Stimulated activated naive B cell treated with anti-CD40 and anti-IgM and Interleukin-4, amounts not matched to agents 10 μg/mL and 1 μg/mL and 100 μg/mL, for 72 hours (primary cell): ENCODE measurements at regions not wholly inside any gene's neighbourhood (a gene's known extent, or its start where the extent isn't known, plus 50 kb on each side); places are given as distances from the start of the nearest gene placed in this dataset.

Experiments
- ATAC-seq, 2 donors: fragments of 150-1000 bp; cut with Tn5 transposase; replicated peaks; 2 replicates each; pipeline ENCODE4 v1.10.0; 2021; ENCODE audit warnings: moderate library complexity in 1 of 2
- DNase-seq: peaks from one replicate; pipeline ENCODE4 v3.0.0; 2021
- H3K27ac Mint-ChIP-seq: one replicate; pipeline ENCODE4 v1.8.0; 2022; ENCODE audit warnings: mild to moderate bottlenecking, mixed read lengths
- H3K27me3 Mint-ChIP-seq, 2 donors: one replicate each; pipeline ENCODE4 v1.8.0; 2022; ENCODE audit warnings: mixed read lengths in 2 of 2
- H3K36me3 Mint-ChIP-seq, 2 donors: one replicate each; pipeline ENCODE4 v1.8.0; 2022; ENCODE audit warnings: mixed read lengths in 2 of 2, mild to moderate bottlenecking in 1 of 2
- H3K4me1 Mint-ChIP-seq, 2 donors: one replicate each; pipeline ENCODE4 v1.8.0; 2022; ENCODE audit warnings: mixed read lengths in 2 of 2, mild to moderate bottlenecking in 1 of 2
- H3K4me3 Mint-ChIP-seq, 2 donors: one replicate each; pipeline ENCODE4 v1.8.0; 2022; ENCODE audit warnings: mild to moderate bottlenecking in 2 of 2, mixed read lengths in 2 of 2, moderate library complexity in 1 of 2
- H3K9me3 Mint-ChIP-seq, 2 donors: one replicate each; pipeline ENCODE4 v1.8.0; 2022; ENCODE audit warnings: mixed read lengths in 2 of 2, mild to moderate bottlenecking in 1 of 2

GRCh38 chr20:57951549-57951948 lies 241.7 kb upstream of the PMEPA1 start:
- DNase-seq (no peak), ATAC-seq (no peak)
- Mint-ChIP-seq H3K4me3 (no peak overlapping the region), H3K9me3 (peaks cover 11 to 29% of the 10 kb centered on the region in 2 donors), H3K36me3 (no peaks in the 10 kb centered on the region), H3K27ac (no peak overlapping the region), H3K27me3 (peaks cover 16 to 26% of the 10 kb centered on the region in 2 donors), H3K4me1 (peaks cover 0 to 2% of the 10 kb centered on the region in 2 donors)

GRCh38 chr20:57950764-57951485 lies 241.1 kb upstream of the PMEPA1 start:
- H3K27me3 Mint-ChIP-seq = peaks cover 16 to 24% of the 10 kb centered on the region in 2 donors
- DNase-seq = no peak
- H3K4me1 Mint-ChIP-seq = peaks cover 0 to 2% of the 10 kb centered on the region in 2 donors
- no peak for ATAC-seq
- H3K4me3 Mint-ChIP-seq = no peak overlapping the region
- no peaks in the 10 kb centered on the region for H3K36me3 Mint-ChIP-seq
- H3K9me3 Mint-ChIP-seq = peaks cover 11 to 29% of the 10 kb centered on the region in 2 donors
- no peak overlapping the region for H3K27ac Mint-ChIP-seq

GRCh38 chr20:57948180-57948955 lies 238.6 kb upstream of the PMEPA1 start:
- Mint-ChIP-seq H3K27ac (no peak overlapping the region), H3K4me1 (peaks cover 0 to 2% of the 10 kb centered on the region in 2 donors), H3K36me3 (no peaks in the 10 kb centered on the region), H3K9me3 (peaks cover 6 to 20% of the 10 kb centered on the region in 2 donors), H3K4me3 (no peak overlapping the region), H3K27me3 (peaks cover 17 to 21% of the 10 kb centered on the region in 2 donors)
- no peak for ATAC-seq
- no peak for DNase-seq

- Mint-ChIP-seq H3K36me3 (no peaks in the 10 kb centered on the region), H3K27me3 (peaks cover 19 to 20% of the 10 kb centered on the region in 2 donors), H3K4me3 (no peak overlapping the region), H3K27ac (no peak overlapping the region), H3K9me3 (peaks cover 6 to 20% of the 10 kb centered on the region in 2 donors), H3K4me1 (peaks cover 0 to 2% of the 10 kb centered on the region in 2 donors)
- DNase-seq (no peak), ATAC-seq (no peak)
Observed at GRCh38 chr20:57947421-57948179, 237.8 kb upstream of the PMEPA1 start.

GRCh38 chr20:57946559-57947315 lies 236.9 kb upstream of the PMEPA1 start:
- Mint-ChIP-seq H3K4me3 (no peak overlapping the region), H3K27ac (no peak overlapping the region), H3K9me3 (peaks cover 6 to 14% of the 10 kb centered on the region in 2 donors), H3K27me3 (peaks cover 12 to 14% of the 10 kb centered on the region in 2 donors), H3K4me1 (peaks cover 0 to 2% of the 10 kb centered on the region in 2 donors), H3K36me3 (no peaks in the 10 kb centered on the region)
- ATAC-seq (no peak), DNase-seq (no peak)

- ATAC-seq (no peak), DNase-seq (no peak)
- Mint-ChIP-seq H3K36me3 (no peaks in the 10 kb centered on the region), H3K27ac (no peak overlapping the region), H3K4me1 (peaks cover 0 to 2% of the 10 kb centered on the region in 2 donors), H3K4me3 (no peak overlapping the region), H3K9me3 (peaks cover 4 to 9% of the 10 kb centered on the region in 2 donors), H3K27me3 (peaks cover 9 to 10% of the 10 kb centered on the region in 2 donors)
Observed at GRCh38 chr20:57944988-57945387, 235.2 kb upstream of the PMEPA1 start.

- Mint-ChIP-seq H3K27me3 (peaks cover 10 to 12% of the 10 kb centered on the region in 2 donors), H3K4me3 (no peak overlapping the region), H3K27ac (no peak overlapping the region), H3K36me3 (no peaks in the 10 kb centered on the region), H3K4me1 (no peaks in the 10 kb centered on the region), H3K9me3 (peaks cover 1 to 5% of the 10 kb centered on the region in 2 donors)
- ATAC-seq (no peak), DNase-seq (no peak)
Observed at GRCh38 chr20:57943950-57944349, 234.1 kb upstream of the PMEPA1 start.

- Mint-ChIP-seq H3K4me1 (no peaks in the 10 kb centered on the region), H3K36me3 (no peaks in the 10 kb centered on the region), H3K4me3 (no peak overlapping the region), H3K27ac (no peak overlapping the region), H3K27me3 (peaks cover 10 to 19% of the 10 kb centered on the region in 2 donors), H3K9me3 (no peaks in the 10 kb centered on the region)
- ATAC-seq (no peak), DNase-seq (no peak)
Observed at GRCh38 chr20:57943291-57943690, 233.5 kb upstream of the PMEPA1 start.

GRCh38 chr20:57941604-57942381 lies 232.0 kb upstream of the PMEPA1 start:
- H3K36me3 Mint-ChIP-seq = no peaks in the 10 kb centered on the region
- H3K27me3 Mint-ChIP-seq = peaks cover 18 to 31% of the 10 kb centered on the region in 2 donors

GRCh38 chr20:57940868-57941522 lies 231.2 kb upstream of the PMEPA1 start:
- Mint-ChIP-seq H3K27ac (no peak overlapping the region), H3K4me3 (no peak overlapping the region), H3K4me1 (no peaks in the 10 kb centered on the region), H3K36me3 (no peaks in the 10 kb centered on the region), H3K27me3 (peaks cover 18 to 31% of the 10 kb centered on the region in 2 donors), H3K9me3 (no peaks in the 10 kb centered on the region)
- DNase-seq (no peak), ATAC-seq (no peak)

More at GRCh38 chr20:57941604-57942381, 232.0 kb upstream of the PMEPA1 start:
- no peaks in the 10 kb centered on the region for H3K9me3 Mint-ChIP-seq
- DNase-seq = no peak
- H3K27ac Mint-ChIP-seq = no peak overlapping the region
- H3K4me1 Mint-ChIP-seq = no peaks in the 10 kb centered on the region
- no peak overlapping the region for H3K4me3 Mint-ChIP-seq
- no peak for ATAC-seq

- peaks cover 18 to 31% of the 10 kb centered on the region in 2 donors for H3K27me3 Mint-ChIP-seq
- ATAC-seq (no peak), DNase-seq (no peak)
- H3K4me3 Mint-ChIP-seq = no peak overlapping the region
- no peak overlapping the region for H3K27ac Mint-ChIP-seq
- no peaks in the 10 kb centered on the region for H3K9me3 Mint-ChIP-seq
- H3K36me3 Mint-ChIP-seq = no peaks in the 10 kb centered on the region
- H3K4me1 Mint-ChIP-seq = no peaks in the 10 kb centered on the region
Observed at GRCh38 chr20:57940376-57940775, 230.6 kb upstream of the PMEPA1 start.

- Mint-ChIP-seq H3K9me3 (no peaks in the 10 kb centered on the region), H3K4me1 (no peaks in the 10 kb centered on the region), H3K27me3 (peaks cover 22 to 31% of the 10 kb centered on the region in 2 donors), H3K4me3 (no peak overlapping the region), H3K36me3 (no peaks in the 10 kb centered on the region), H3K27ac (no peak overlapping the region)
- no peak for DNase-seq
- no peak for ATAC-seq
Observed at GRCh38 chr20:57939499-57939898, 229.7 kb upstream of the PMEPA1 start.
